ENCODE measurements at regions not wholly inside any gene's neighbourhood (a gene's known extent, or its start where the extent isn't known, plus 50 kb on each side); places are given as distances from the start of the nearest gene placed in this dataset.

DNA sequence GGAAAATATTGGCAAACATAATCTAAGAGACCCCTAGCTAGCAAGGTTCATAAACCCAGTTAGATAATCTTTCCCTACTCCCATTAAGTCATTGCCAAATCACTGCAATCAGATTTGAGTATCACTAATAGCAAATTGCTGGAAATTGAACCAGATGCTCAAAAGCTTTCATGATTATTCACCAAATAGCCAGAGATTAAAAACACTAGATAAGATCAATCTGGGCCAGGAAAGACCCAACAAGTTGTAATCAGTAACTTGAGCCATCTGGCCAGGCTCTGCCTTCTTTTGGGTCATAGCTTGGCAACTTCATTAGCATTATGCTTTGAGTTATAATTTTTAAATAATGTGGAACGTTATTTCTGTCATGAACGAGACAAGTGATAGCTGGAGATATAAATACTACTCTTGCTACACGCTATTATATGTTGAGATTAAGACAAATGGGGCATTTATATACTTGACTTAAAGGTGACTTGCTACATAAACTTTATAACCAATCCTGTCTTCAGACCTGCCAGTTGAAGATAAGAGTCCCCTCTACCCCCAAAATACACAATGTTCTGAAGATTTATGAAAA, 196.6 kb upstream of the EDNRA start:
- no peak overlapping the region for H3K4me2 ChIP-seq (ENCODE audit: low read length)

DNA sequence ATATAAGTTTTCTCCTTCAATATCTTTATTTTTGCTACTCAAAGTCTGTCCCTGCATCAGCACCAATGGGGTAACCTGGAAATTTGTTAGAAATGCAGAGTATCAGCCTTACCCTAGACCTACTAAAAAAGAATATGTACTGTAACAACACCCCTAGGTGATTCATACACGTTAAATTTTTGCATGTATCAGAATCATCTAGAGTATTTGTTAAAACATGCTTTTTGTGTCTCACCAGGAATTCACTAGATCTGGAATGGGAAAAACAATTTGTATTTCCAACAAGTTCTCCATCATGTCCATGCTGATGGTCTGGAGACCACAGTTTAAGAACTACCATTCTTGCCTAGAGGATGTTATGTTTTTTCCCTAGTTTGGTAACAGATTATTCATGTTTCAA, 196.0 kb upstream of the EDNRA start:
- Histone ChIP-seq H2AK5ac (ENCODE audit: low read length) (no peak overlapping the region), H4K8ac (ENCODE audit: low read depth, low read length) (no peak overlapping the region), H4K91ac (ENCODE audit: low read depth, low read length) (no peak overlapping the region), H3K18ac (ENCODE audit: low read length) (no peak overlapping the region), H3K23ac (ENCODE audit: low read length) (no peak overlapping the region), H2AFZ (ENCODE audit: insufficient read depth, low read length, poor library complexity) (no peak overlapping the region), H3K4me1 (ENCODE audit: control insufficient read depth in 1 of 2, insufficient read depth in 2 of 2, low read length in 2 of 2) (no peaks in the 10 kb centered on the region), H4K12ac (ENCODE audit: low read depth, low read length) (no peak overlapping the region), H3K9ac (ENCODE audit: low read length) (no peak overlapping the region), H3K4me3 (ENCODE audit: low read depth, low read length) (no peak overlapping the region), H3K4ac (ENCODE audit: low read depth, low read length) (no peak overlapping the region), H3K9me3 (ENCODE audit: insufficient read depth, low read depth, low read length) (no peaks in the 10 kb centered on the region), H3K79me2 (ENCODE audit: control insufficient read depth, insufficient read depth, low read length, poor library complexity) (no peaks in the 10 kb centered on the region), H3K27me3 (ENCODE audit: insufficient read depth, low read length) (no peaks in the 10 kb centered on the region), H2BK120ac (ENCODE audit: insufficient read depth, low read length, poor library complexity) (no peak overlapping the region), H2BK12ac (ENCODE audit: low read length) (no peak overlapping the region), H3K36me3 (ENCODE audit: control insufficient read depth in 1 of 2, insufficient read depth in 2 of 2, low read length in 2 of 2) (no peaks in the 10 kb centered on the region), H2BK5ac (ENCODE audit: low read depth, low read length, poor library complexity) (no peak overlapping the region), H3K14ac (ENCODE audit: low read length) (no peak overlapping the region), H3K79me1 (ENCODE audit: low read length) (no peaks in the 10 kb centered on the region), H3K27ac (ENCODE audit: low read depth, low read length) (no peak overlapping the region), H3K4me2 (ENCODE audit: low read length) (no peak overlapping the region)
- DNase-seq = peak; percentile 42 to 84
- WGBS (ENCODE audit: extremely low coverage, insufficient coverage, insufficient read length) = no CpG with 5 or more reads among the region's 1 CpG

More for the DNA sequence above, 196.6 kb upstream of the EDNRA start:
- no peaks in the 10 kb centered on the region for H3K27me3 ChIP-seq (ENCODE audit: insufficient read depth, low read length)
- H2BK12ac ChIP-seq (ENCODE audit: low read length) = no peak overlapping the region
- no peak overlapping the region for H2BK120ac ChIP-seq (ENCODE audit: insufficient read depth, low read length, poor library complexity)
- no peaks in the 10 kb centered on the region for H3K36me3 ChIP-seq (ENCODE audit: control insufficient read depth in 1 of 2, insufficient read depth in 2 of 2, low read length in 2 of 2)
- H2AFZ ChIP-seq (ENCODE audit: insufficient read depth, low read length, poor library complexity) = no peak overlapping the region
- H3K14ac ChIP-seq (ENCODE audit: low read length) = no peak overlapping the region
- no peaks in the 10 kb centered on the region for H3K79me2 ChIP-seq (ENCODE audit: control insufficient read depth, insufficient read depth, low read length, poor library complexity)
- H3K4ac ChIP-seq (ENCODE audit: low read depth, low read length) = no peak overlapping the region
- H4K91ac ChIP-seq (ENCODE audit: low read depth, low read length) = no peak overlapping the region
- no peak overlapping the region for H3K23ac ChIP-seq (ENCODE audit: low read length)
- H2AK5ac ChIP-seq (ENCODE audit: low read length) = no peak overlapping the region
- H3K9ac ChIP-seq (ENCODE audit: low read length) = no peak overlapping the region
- no peak overlapping the region for H3K4me3 ChIP-seq (ENCODE audit: low read depth, low read length)
- H4K12ac ChIP-seq (ENCODE audit: low read depth, low read length) = no peak overlapping the region
- H4K8ac ChIP-seq (ENCODE audit: low read depth, low read length) = no peak overlapping the region
- no peak overlapping the region for H3K18ac ChIP-seq (ENCODE audit: low read length)
- no CpG with 5 or more reads among the region's 3 CpGs for WGBS (ENCODE audit: extremely low coverage, insufficient coverage, insufficient read length)
- DNase-seq = peak in 1 of 2 donors; percentile 31
- H3K9me3 ChIP-seq (ENCODE audit: insufficient read depth, low read depth, low read length) = no peaks in the 10 kb centered on the region
- no peak overlapping the region for H3K27ac ChIP-seq (ENCODE audit: low read depth, low read length)
- no peak overlapping the region for H2BK5ac ChIP-seq (ENCODE audit: low read depth, low read length, poor library complexity)
- H3K79me1 ChIP-seq (ENCODE audit: low read length) = no peaks in the 10 kb centered on the region
- no peaks in the 10 kb centered on the region for H3K4me1 ChIP-seq (ENCODE audit: control insufficient read depth in 1 of 2, insufficient read depth in 2 of 2, low read length in 2 of 2)

DNA sequence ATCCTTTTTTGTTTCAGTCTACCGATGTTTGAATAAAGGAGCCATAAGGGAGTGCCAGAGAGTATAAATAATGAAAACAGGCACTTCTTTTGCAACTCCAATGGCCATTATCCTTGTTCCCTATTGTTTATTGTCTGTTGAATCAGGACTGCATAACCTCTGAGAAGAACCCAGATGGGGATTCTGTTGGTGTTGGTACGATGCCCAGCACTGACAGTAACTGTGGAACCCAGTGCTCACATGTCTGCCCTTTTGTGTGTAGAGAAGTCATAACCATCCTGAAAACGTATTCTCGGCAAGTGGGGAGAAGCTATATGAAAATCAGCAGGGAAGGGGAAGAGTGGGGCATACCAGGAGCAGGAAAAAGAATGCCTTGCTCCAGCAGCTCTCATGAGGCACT, 195.1 kb upstream of the EDNRA start:
- no peaks in the 10 kb centered on the region for H3K27me3 ChIP-seq (ENCODE audit: insufficient read depth, low read length)
- no peak overlapping the region for H3K23ac ChIP-seq (ENCODE audit: low read length)
- no peak overlapping the region for H3K4me3 ChIP-seq (ENCODE audit: low read depth, low read length)
- H2BK120ac ChIP-seq (ENCODE audit: insufficient read depth, low read length, poor library complexity) = no peak overlapping the region
- H3K9me3 ChIP-seq (ENCODE audit: insufficient read depth, low read depth, low read length) = no peaks in the 10 kb centered on the region
- no peaks in the 10 kb centered on the region for H3K36me3 ChIP-seq (ENCODE audit: control insufficient read depth in 1 of 2, insufficient read depth in 2 of 2, low read length in 2 of 2)
- no CpG with 5 or more reads among the region's 4 CpGs for WGBS (ENCODE audit: extremely low coverage, insufficient coverage, insufficient read length)
- no peak overlapping the region for H3K14ac ChIP-seq (ENCODE audit: low read length)
- no peak overlapping the region for H3K4me2 ChIP-seq (ENCODE audit: low read length)
- H3K9ac ChIP-seq (ENCODE audit: low read length) = no peak overlapping the region
- no peak overlapping the region for H2BK5ac ChIP-seq (ENCODE audit: low read depth, low read length, poor library complexity)
- H3K27ac ChIP-seq (ENCODE audit: low read depth, low read length) = no peak overlapping the region
- no peak overlapping the region for H2BK12ac ChIP-seq (ENCODE audit: low read length)
- no peak overlapping the region for H4K91ac ChIP-seq (ENCODE audit: low read depth, low read length)
- H3K18ac ChIP-seq (ENCODE audit: low read length) = no peak overlapping the region
- no peak overlapping the region for H2AK5ac ChIP-seq (ENCODE audit: low read length)
- H3K4me1 ChIP-seq (ENCODE audit: control insufficient read depth in 1 of 2, insufficient read depth in 2 of 2, low read length in 2 of 2) = no peaks in the 10 kb centered on the region
- H2AFZ ChIP-seq (ENCODE audit: insufficient read depth, low read length, poor library complexity) = no peak overlapping the region
- no peak overlapping the region for H3K4ac ChIP-seq (ENCODE audit: low read depth, low read length)
- H4K8ac ChIP-seq (ENCODE audit: low read depth, low read length) = no peak overlapping the region
- H3K79me2 ChIP-seq (ENCODE audit: control insufficient read depth, insufficient read depth, low read length, poor library complexity) = no peaks in the 10 kb centered on the region
- no peaks in the 10 kb centered on the region for H3K79me1 ChIP-seq (ENCODE audit: low read length)
- DNase-seq = no peak
- no peak overlapping the region for H4K12ac ChIP-seq (ENCODE audit: low read depth, low read length)

DNA sequence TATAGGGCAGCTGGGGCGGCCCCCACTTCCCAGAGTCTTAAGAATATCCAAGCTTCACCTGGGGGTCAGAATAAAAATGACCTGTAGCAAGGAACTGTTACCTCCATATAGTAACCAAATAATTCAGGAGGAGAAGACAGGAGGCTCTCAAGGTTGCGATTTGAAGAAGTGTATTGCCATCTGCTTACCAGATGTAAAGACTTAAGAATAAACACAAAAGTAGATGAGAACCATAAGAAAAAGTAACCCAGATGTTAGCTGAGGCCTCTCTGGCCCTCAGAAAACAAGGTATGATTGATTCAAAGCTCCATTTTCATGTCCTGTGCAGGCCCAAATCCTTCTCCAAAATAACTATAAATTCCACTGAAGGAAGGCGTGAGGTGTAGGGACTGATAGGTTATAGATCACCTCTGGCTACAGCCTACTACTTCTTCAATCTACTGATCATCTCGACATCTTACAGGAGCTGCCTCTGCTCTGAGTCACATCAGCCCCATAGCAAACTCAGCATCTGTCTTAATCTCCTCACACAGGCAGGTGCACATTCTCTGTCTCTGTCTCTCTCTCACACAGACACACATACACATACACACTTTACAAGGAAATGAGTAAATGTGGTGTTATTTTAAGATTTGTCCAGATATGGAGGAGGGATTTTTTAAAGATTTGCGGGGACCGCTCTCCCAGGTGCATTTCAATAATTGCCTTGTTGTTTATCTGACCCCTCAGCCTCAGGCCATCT, 193.9 kb upstream of the EDNRA start:
- WGBS (ENCODE audit: extremely low coverage, insufficient coverage, insufficient read length) = no CpG with 5 or more reads among the region's 6 CpGs
- Histone ChIP-seq H2BK120ac (ENCODE audit: insufficient read depth, low read length, poor library complexity) (no peak overlapping the region), H3K27ac (ENCODE audit: low read depth, low read length) (no peak overlapping the region), H4K8ac (ENCODE audit: low read depth, low read length) (no peak overlapping the region), H2BK12ac (ENCODE audit: low read length) (no peak overlapping the region), H3K14ac (ENCODE audit: low read length) (no peak overlapping the region), H3K79me1 (ENCODE audit: low read length) (no peaks in the 10 kb centered on the region), H3K4me3 (ENCODE audit: low read depth, low read length) (no peak overlapping the region), H3K23ac (ENCODE audit: low read length) (no peak overlapping the region), H3K9ac (ENCODE audit: low read length) (no peak overlapping the region), H3K27me3 (ENCODE audit: insufficient read depth, low read length) (no peaks in the 10 kb centered on the region), H2AFZ (ENCODE audit: insufficient read depth, low read length, poor library complexity) (no peak overlapping the region), H3K18ac (ENCODE audit: low read length) (no peak overlapping the region), H3K4me1 (ENCODE audit: control insufficient read depth in 1 of 2, insufficient read depth in 2 of 2, low read length in 2 of 2) (no peaks in the 10 kb centered on the region), H3K9me3 (ENCODE audit: insufficient read depth, low read depth, low read length) (no peaks in the 10 kb centered on the region), H3K36me3 (ENCODE audit: control insufficient read depth in 1 of 2, insufficient read depth in 2 of 2, low read length in 2 of 2) (no peaks in the 10 kb centered on the region), H4K91ac (ENCODE audit: low read depth, low read length) (no peak overlapping the region), H3K4me2 (ENCODE audit: low read length) (no peak overlapping the region), H3K79me2 (ENCODE audit: control insufficient read depth, insufficient read depth, low read length, poor library complexity) (no peaks in the 10 kb centered on the region), H2BK5ac (ENCODE audit: low read depth, low read length, poor library complexity) (no peak overlapping the region), H3K4ac (ENCODE audit: low read depth, low read length) (no peak overlapping the region), H4K12ac (ENCODE audit: low read depth, low read length) (no peak overlapping the region), H2AK5ac (ENCODE audit: low read length) (no peak overlapping the region)
- peak; percentile 32 to 60 for DNase-seq
